ENCODE measurements at regions not wholly inside any gene's neighbourhood (a gene's known extent, or its start where the extent isn't known, plus 50 kb on each side); places are given as distances from the start of the nearest gene placed in this dataset.

DNA sequence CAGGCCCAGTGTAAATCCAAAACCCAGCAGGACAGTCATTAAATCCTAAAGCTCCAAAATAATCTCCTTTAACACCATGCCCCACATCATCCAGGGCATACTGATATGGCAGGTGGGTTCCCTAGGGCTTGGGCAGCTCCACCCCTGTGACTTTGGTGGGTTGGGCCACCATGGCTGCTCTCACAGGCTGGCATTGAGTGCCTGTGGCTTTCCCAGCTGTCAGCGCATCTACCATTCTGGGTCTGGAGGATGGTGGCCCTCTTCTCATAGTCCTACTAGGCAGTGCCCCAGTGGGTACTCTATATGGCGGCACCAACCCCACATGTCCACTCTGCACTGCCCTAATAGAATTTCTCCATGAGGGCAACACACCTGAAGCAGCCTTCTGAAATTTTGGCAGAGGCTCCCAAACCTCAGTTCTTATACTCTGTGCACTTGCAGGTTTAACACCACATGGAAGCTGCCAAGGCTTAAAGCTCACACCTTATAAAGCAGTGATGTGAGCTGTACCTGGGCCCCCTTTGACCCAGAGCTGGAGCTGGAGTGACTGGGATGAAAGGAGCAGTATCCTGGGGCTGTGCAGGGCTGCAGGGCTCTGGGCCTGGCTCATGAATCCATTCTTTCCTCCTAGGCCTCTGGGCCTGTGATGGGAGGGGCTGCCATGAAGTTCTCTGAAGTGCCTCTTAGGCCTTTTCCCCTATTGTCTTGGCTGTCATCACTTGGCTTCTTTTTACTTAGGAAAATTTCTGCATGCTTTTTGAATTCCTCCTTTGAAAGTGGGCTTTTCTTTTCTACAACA lies 765.5 kb upstream of the EPHA7 start:
- Histone ChIP-seq H3K27me3 (no peaks in the 10 kb centered on the region), H3K27ac (no peak overlapping the region), H3K4me3 (no peak overlapping the region), H3K36me3 (no peaks in the 10 kb centered on the region), H3K9me3 (no peaks in the 10 kb centered on the region), H3K4me1 (no peaks in the 10 kb centered on the region)
- DNase-seq = no peak
- no peak for TF ChIP-seq POLR2A (IDR thresholded peaks at IDR 0.05)
- TF ChIP-seq, protein P1, sequence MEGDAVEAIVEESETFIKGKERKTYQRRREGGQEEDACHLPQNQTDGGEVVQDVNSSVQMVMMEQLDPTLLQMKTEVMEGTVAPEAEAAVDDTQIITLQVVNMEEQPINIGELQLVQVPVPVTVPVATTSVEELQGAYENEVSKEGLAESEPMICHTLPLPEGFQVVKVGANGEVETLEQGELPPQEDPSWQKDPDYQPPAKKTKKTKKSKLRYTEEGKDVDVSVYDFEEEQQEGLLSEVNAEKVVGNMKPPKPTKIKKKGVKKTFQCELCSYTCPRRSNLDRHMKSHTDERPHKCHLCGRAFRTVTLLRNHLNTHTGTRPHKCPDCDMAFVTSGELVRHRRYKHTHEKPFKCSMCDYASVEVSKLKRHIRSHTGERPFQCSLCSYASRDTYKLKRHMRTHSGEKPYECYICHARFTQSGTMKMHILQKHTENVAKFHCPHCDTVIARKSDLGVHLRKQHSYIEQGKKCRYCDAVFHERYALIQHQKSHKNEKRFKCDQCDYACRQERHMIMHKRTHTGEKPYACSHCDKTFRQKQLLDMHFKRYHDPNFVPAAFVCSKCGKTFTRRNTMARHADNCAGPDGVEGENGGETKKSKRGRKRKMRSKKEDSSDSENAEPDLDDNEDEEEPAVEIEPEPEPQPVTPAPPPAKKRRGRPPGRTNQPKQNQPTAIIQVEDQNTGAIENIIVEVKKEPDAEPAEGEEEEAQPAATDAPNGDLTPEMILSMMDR (IDR thresholded peaks at IDR 0.05) = no peak

DNA sequence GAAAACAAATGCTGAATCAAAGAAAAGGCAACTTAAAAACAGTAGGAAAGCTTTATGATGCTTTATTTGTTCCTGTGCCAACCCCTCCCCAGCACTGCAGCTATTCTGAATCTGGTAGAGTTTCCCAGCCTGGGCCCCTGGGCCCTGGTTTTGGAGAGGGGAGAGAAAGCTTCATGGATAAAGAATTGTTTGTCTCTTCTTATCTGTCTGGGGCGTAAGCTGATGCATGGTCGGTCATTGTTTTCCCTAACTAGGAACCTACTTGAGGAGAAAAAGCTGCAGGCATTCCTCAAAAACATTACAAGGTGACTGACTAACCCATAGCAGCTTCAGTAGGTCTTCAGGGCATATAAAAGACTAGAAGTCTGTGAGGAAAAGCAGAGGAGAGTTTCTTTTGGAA lies 758.1 kb upstream of the EPHA7 start:
- H3K27me3 ChIP-seq = no peaks in the 10 kb centered on the region

DNA sequence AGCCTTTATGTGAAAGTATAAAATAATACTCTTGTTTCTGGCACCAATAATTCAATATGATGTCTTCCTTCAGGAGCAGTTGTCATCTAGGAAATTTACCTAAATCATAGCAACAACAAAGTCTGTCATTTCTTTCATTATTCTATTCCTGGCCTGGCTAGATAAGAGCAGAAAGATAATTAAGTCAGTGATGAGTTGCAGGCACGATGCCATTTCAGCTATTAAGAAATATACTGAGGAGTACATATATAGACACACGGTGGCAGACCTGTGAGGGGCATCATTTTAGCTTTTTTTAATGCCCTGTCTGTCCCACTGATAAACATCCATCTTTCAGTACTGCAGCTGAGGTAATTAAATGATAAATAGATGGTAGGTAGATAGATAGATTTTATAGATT lies 756.1 kb upstream of the EPHA7 start:
- Histone ChIP-seq H3K27ac (no peak overlapping the region), H3K27me3 (no peaks in the 10 kb centered on the region), H3K4me3 (no peak overlapping the region), H3K36me3 (no peaks in the 10 kb centered on the region), H3K9me3 (no peaks in the 10 kb centered on the region), H3K4me1 (no peaks in the 10 kb centered on the region)
- DNase-seq = no peak
- no peak for TF ChIP-seq POLR2A (IDR thresholded peaks at IDR 0.05)
- TF ChIP-seq, protein P1 (IDR thresholded peaks at IDR 0.05) = no peak

More for the DNA sequence above, 758.1 kb upstream of the EPHA7 start:
- Histone ChIP-seq H3K36me3 (no peaks in the 10 kb centered on the region), H3K9me3 (no peaks in the 10 kb centered on the region), H3K4me3 (no peak overlapping the region), H3K4me1 (no peaks in the 10 kb centered on the region), H3K27ac (no peak overlapping the region)
- no peak for TF ChIP-seq POLR2A (IDR thresholded peaks at IDR 0.05)
- TF ChIP-seq, protein P1 (IDR thresholded peaks at IDR 0.05) = no peak
- no peak for DNase-seq

DNA sequence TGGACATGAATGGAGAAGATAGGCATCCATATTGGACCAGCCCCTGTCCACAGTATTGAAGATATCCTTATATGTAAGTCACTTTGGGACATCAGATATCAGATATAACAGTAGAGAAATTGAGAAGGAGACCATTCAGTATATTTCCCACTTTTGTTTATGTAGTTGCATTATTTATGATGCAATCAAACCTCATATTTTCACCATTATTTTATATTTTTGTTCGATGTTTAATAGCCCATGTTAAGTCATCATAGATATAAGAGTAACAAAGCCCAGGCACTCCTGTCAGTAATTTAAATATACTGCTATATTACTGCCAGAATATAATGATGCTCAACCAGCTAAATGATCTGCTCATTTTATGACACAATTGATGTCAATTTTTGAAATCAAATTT lies 744.5 kb upstream of the EPHA7 start:
- no peak overlapping the region for H3K4me3 ChIP-seq
- H3K27ac ChIP-seq = no peak overlapping the region
- DNase-seq = no peak
- no peaks in the 10 kb centered on the region for H3K4me1 ChIP-seq
- TF ChIP-seq, protein P1 (IDR thresholded peaks at IDR 0.05) = no peak
- TF ChIP-seq POLR2A (IDR thresholded peaks at IDR 0.05) = no peak
- no peaks in the 10 kb centered on the region for H3K9me3 ChIP-seq
- no peaks in the 10 kb centered on the region for H3K36me3 ChIP-seq
- H3K27me3 ChIP-seq = no peaks in the 10 kb centered on the region

DNA sequence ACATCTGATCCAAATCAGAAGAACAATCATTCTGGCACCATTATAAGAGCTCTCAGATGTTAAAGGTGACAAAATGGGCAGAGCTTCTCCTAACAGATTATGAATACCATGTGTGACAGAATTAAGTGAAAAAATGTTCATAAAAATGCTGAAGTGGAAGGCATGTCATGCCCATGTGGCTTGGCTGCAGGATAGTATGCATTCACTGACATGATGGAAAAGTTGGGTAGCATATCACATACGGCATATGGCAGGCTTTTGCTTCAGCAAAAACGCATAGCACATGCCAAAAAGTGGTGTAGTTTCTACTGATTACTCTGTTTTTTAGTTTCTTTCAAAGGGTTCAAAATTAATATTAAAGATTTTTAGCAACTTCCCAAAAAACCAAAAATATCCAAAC lies 731.5 kb upstream of the EPHA7 start:
- Histone ChIP-seq H3K4me1 (no peaks in the 10 kb centered on the region), H3K27ac (no peak overlapping the region), H3K4me3 (no peak overlapping the region), H3K27me3 (no peaks in the 10 kb centered on the region), H3K36me3 (no peaks in the 10 kb centered on the region), H3K9me3 (no peaks in the 10 kb centered on the region)
- no peak for TF ChIP-seq POLR2A (IDR thresholded peaks at IDR 0.05)
- TF ChIP-seq, protein P1 (IDR thresholded peaks at IDR 0.05) = no peak
- DNase-seq = no peak
